ENCODE measurements at regions not wholly inside any gene's neighbourhood (a gene's known extent, or its start where the extent isn't known, plus 50 kb on each side); places are given as distances from the start of the nearest gene placed in this dataset.

DNA sequence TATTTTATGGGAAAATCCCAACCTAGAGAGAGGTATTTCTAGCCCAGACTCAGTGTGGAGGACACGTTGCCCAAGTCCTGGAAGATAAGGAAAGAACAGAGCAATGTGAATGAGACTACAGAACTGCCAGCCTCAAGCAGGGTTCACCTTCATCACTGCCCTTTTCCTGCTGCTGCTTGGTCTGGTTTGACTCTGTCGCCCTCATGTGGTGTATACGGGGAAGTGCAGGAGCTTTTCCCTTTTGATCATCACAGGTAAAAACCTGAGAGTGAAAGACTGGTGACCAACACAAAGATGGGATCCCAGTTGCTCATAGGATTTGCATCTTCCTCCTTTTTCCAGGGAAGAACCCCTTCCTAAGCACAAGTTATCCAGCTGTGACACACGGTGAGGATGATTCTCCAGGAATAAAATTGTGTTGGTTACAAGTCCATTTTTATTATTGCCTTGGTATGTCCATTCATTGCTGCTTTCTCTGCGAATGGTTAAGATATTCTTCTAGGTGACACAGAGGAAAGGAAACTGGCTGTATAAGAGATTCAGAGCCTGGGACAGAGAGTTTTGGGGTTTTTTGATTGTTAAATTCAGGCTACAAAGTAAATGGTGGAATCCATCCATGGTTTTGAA lies 89.5 kb upstream of the CD53 start:
- DNase-seq = peak; percentile 83
- Histone ChIP-seq H3K4me3 (no peak overlapping the region), H3K36me3 (ENCODE audit: low read depth, missing control alignments) (no peaks in the 10 kb centered on the region), H3K27ac (no peak overlapping the region), H3K4me1 (no peaks in the 10 kb centered on the region), H3K27me3 (no peaks in the 10 kb centered on the region), H3K9me3 (no peaks in the 10 kb centered on the region)
- intact Hi-C loops (cut with DNase I; ENCODE audit: low total_unique reads) = no loop called here
- 1 to 6% methylated on average over 5 of the region's 5 CpGs for WGBS, 2 donors
- TF ChIP-seq POLR2A (IDR thresholded peaks at IDR 0.05) = no peak
- TF ChIP-seq, protein P1, sequence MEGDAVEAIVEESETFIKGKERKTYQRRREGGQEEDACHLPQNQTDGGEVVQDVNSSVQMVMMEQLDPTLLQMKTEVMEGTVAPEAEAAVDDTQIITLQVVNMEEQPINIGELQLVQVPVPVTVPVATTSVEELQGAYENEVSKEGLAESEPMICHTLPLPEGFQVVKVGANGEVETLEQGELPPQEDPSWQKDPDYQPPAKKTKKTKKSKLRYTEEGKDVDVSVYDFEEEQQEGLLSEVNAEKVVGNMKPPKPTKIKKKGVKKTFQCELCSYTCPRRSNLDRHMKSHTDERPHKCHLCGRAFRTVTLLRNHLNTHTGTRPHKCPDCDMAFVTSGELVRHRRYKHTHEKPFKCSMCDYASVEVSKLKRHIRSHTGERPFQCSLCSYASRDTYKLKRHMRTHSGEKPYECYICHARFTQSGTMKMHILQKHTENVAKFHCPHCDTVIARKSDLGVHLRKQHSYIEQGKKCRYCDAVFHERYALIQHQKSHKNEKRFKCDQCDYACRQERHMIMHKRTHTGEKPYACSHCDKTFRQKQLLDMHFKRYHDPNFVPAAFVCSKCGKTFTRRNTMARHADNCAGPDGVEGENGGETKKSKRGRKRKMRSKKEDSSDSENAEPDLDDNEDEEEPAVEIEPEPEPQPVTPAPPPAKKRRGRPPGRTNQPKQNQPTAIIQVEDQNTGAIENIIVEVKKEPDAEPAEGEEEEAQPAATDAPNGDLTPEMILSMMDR (IDR thresholded peaks at IDR 0.05) = peak; percentile 86 to 92 (median 92)

DNA sequence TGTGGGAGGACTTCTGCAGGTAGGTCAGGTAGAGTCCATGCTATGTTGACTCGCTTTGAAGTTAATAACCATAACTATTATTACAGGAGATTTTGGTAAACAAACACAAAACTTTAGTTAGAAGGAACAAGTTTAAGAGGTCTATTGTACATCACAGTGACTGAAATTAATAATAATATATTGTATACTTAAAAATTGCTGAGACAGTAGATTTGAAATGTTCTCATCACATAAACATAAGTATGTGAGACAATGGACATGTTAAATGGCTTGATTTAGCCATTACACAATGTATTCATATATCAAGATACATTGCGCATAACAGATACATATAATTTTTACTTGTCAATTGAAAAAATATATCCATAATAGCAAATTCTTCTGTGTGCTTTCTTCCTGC lies 91.4 kb upstream of the CD53 start:
- DNase-seq = no peak
- TF ChIP-seq, protein P1 (IDR thresholded peaks at IDR 0.05) = no peak
- no peak for TF ChIP-seq POLR2A (IDR thresholded peaks at IDR 0.05)
- H3K27me3 ChIP-seq = no peaks in the 10 kb centered on the region
- H3K27ac ChIP-seq = no peak overlapping the region
- H3K4me1 ChIP-seq = no peaks in the 10 kb centered on the region
- intact Hi-C loops (cut with DNase I; ENCODE audit: low total_unique reads) = no loop called here
- H3K4me3 ChIP-seq = no peak overlapping the region
- H3K9me3 ChIP-seq = no peaks in the 10 kb centered on the region
- H3K36me3 ChIP-seq (ENCODE audit: low read depth, missing control alignments) = no peaks in the 10 kb centered on the region
- WGBS, 2 donors = 79 to 80% methylated on average over 2 of the region's 2 CpGs

DNA sequence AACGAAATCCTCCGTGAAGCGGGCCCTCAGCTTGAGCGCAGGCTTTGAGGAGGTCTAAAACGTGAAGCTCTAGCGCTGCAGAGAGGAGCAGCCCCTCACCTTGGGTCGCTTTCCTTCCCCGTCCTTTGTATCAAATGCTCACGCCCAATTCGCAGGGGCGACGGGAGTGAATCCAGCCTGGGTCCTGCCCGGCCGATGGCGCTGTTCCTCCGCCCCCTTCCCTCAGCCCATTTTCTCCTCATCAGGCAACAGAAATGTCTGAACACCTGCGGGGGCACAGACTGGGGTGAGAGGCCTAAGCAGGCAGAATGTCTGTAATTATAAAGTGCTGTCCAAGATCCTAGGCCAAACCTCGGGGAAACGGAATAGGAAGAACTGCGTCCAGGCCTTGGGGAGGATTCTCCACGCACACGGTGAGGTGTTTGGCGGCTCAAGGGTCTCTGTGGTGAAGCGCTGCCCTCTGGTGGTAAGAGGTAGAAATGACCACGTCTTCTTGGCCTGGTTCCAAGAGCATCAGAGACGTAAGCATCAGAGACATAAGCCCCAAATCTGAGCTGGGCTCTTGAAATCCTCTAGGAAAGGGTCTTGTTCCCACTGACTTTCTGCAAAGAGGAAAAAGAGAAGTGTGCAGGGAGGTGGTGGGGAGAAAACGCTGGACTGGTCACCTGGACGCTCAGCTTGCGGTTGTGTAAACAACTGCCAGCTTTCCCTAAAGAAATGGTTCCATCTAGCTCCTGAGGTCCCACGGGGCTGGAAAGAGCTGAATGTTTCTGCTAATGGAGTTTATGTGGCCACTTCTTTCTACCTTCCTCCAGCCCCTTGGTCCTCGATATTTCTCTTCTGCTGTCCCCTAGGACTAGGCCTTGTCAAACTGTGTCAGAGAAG lies 92.1 kb upstream of the CD53 start:
- H3K4me1 ChIP-seq = no peaks in the 10 kb centered on the region
- no peak overlapping the region for H3K27ac ChIP-seq
- peak; percentile 89 for DNase-seq
- no peaks in the 10 kb centered on the region for H3K9me3 ChIP-seq
- no peak for TF ChIP-seq POLR2A (IDR thresholded peaks at IDR 0.05)
- TF ChIP-seq, protein P1 (IDR thresholded peaks at IDR 0.05) = peak; percentile 72 to 86 (median 76)
- H3K4me3 ChIP-seq = peak overlapping the region; percentile 12 to 17
- 16 to 22% methylated on average over 19 to 31 of the region's 31 CpGs for WGBS, 2 donors
- intact Hi-C loops (cut with DNase I; ENCODE audit: low total_unique reads) = no loop called here
- H3K36me3 ChIP-seq (ENCODE audit: low read depth, missing control alignments) = no peaks in the 10 kb centered on the region
- no peaks in the 10 kb centered on the region for H3K27me3 ChIP-seq

DNA sequence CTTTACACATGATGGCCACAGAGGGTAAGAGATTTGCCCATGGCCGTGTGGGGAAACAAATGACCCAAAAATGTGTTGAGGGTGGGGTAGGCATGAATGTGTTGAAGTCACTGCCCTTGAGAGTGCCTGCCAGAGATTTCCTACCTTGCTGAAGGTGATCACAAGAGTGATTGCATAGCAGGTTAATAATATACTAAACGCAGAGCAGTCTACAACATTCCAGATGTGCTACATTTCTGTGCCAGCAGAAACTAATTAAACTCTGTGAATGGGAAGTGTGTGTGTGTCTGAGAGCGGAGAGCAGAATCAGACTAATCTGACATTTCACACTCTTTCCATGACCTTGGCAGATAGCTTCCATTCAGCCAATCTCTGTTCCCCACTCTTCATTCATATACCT lies 93.3 kb upstream of the CD53 start:
- Histone ChIP-seq H3K27me3 (no peaks in the 10 kb centered on the region), H3K4me1 (no peaks in the 10 kb centered on the region), H3K27ac (no peak overlapping the region), H3K4me3 (no peak overlapping the region), H3K36me3 (ENCODE audit: low read depth, missing control alignments) (no peaks in the 10 kb centered on the region), H3K9me3 (no peaks in the 10 kb centered on the region)
- intact Hi-C loops (cut with DNase I; ENCODE audit: low total_unique reads) = no loop called here
- DNase-seq = no peak
- TF ChIP-seq, protein P1 (IDR thresholded peaks at IDR 0.05) = no peak
- TF ChIP-seq POLR2A (IDR thresholded peaks at IDR 0.05) = no peak
- 57 to 71% methylated on average over 3 of the region's 3 CpGs for WGBS, 2 donors
